ENCODE measurements at regions not wholly inside any gene's neighbourhood (a gene's known extent, or its start where the extent isn't known, plus 50 kb on each side); places are given as distances from the start of the nearest gene placed in this dataset.

GRCh38 chr1:214777364-214777763 is 174.4 kb downstream of the CENPF start:
- TF ChIP-seq CTCF (IDR thresholded peaks at IDR 0.05) = no peak
- H3K4me3 ChIP-seq = no peak overlapping the region
- no peak overlapping the region for H3K27ac ChIP-seq
- no peak for DNase-seq (ENCODE audit: low spot score)

GRCh38 chr1:214791961-214792360 is 189.0 kb downstream of the CENPF start:
- no peak overlapping the region for H3K27ac ChIP-seq
- no peak for DNase-seq (ENCODE audit: low spot score)
- no peak overlapping the region for H3K4me3 ChIP-seq
- TF ChIP-seq CTCF (IDR thresholded peaks at IDR 0.05) = no peak

- Histone ChIP-seq H3K27ac (no peak overlapping the region), H3K4me3 (no peak overlapping the region)
- no peak for TF ChIP-seq CTCF (IDR thresholded peaks at IDR 0.05)
- DNase-seq (ENCODE audit: low spot score) = no peak
These were observed 189.7 kb downstream of the CENPF start for GRCh38 chr1:214792527-214793186.

GRCh38 chr1:214793708-214794107 is 190.7 kb downstream of the CENPF start:
- Histone ChIP-seq H3K4me3 (no peak overlapping the region), H3K27ac (no peak overlapping the region)
- no peak for TF ChIP-seq CTCF (IDR thresholded peaks at IDR 0.05)
- no peak for DNase-seq (ENCODE audit: low spot score)

GRCh38 chr1:214801191-214801590 is 198.2 kb downstream of the CENPF start:
- H3K4me3 ChIP-seq = no peak overlapping the region
- TF ChIP-seq CTCF (IDR thresholded peaks at IDR 0.05) = no peak

GRCh38 chr1:214808845-214809460 is 206.0 kb downstream of the CENPF start:
- DNase-seq (ENCODE audit: low spot score) = no peak
- no peak overlapping the region for H3K4me3 ChIP-seq
- TF ChIP-seq CTCF (IDR thresholded peaks at IDR 0.05) = no peak
- no peak overlapping the region for H3K27ac ChIP-seq

More at GRCh38 chr1:214801191-214801590, 198.2 kb downstream of the CENPF start:
- no peak overlapping the region for H3K27ac ChIP-seq
- DNase-seq (ENCODE audit: low spot score) = no peak

GRCh38 chr1:214816603-214817002 is 213.6 kb downstream of the CENPF start:
- TF ChIP-seq CTCF (IDR thresholded peaks at IDR 0.05) = no peak
- Histone ChIP-seq H3K27ac (no peak overlapping the region), H3K4me3 (no peak overlapping the region)
- no peak for DNase-seq (ENCODE audit: low spot score)
